H9 (cell line): ENCODE measurements at regions not wholly inside any gene's neighbourhood (a gene's known extent, or its start where the extent isn't known, plus 50 kb on each side); places are given as distances from the start of the nearest gene placed in this dataset.

ENCODE experiments used
- DNase-seq: peaks from one replicate; pipeline ENCODE4 v3.0.0-alpha.2; 2017
- H2AFZ ChIP-seq: one replicate; pipeline ENCODE4 v1.6.1; 2013; ENCODE audit warnings: mild to moderate bottlenecking, low read length, control low read depth, moderate library complexity
- H2AK5ac ChIP-seq: 2 replicates; pipeline ENCODE4 v1.6.1; 2013; ENCODE audit warnings: low read length, control low read depth, mixed read lengths; ENCODE audit not compliant: insufficient read length
- H2BK120ac ChIP-seq: one replicate; pipeline ENCODE4 v1.6.1; 2013; ENCODE audit warnings: low read depth, mild to moderate bottlenecking, low read length, control low read depth, inconsistent platforms; ENCODE audit not compliant: poor library complexity, severe bottlenecking
- H2BK12ac ChIP-seq: 2 replicates; pipeline ENCODE4 v1.6.1; 2013; ENCODE audit warnings: low read length, control low read depth, mixed read lengths, low read depth; ENCODE audit not compliant: insufficient read length
- H2BK15ac ChIP-seq: 2 replicates; pipeline ENCODE4 v1.6.1; 2013; ENCODE audit warnings: low read depth, low read length, control low read depth
- H2BK20ac ChIP-seq: one replicate; pipeline ENCODE4 v1.6.1; 2013; ENCODE audit warnings: low read depth, mild to moderate bottlenecking, low read length, control low read depth, inconsistent platforms; ENCODE audit not compliant: poor library complexity, severe bottlenecking
- H2BK5ac ChIP-seq: 2 replicates; pipeline ENCODE4 v1.6.1; 2013; ENCODE audit warnings: low read length, control low read depth, mixed read lengths; ENCODE audit not compliant: insufficient read length
- H3K14ac ChIP-seq: 2 replicates; pipeline ENCODE4 v1.6.1; 2013; ENCODE audit warnings: low read length, control low read depth; ENCODE audit not compliant: insufficient read depth
- H3K18ac ChIP-seq: 2 replicates; pipeline ENCODE4 v1.6.1; 2013; ENCODE audit warnings: low read depth, mild to moderate bottlenecking, mixed read lengths, low read length, control low read depth; ENCODE audit not compliant: insufficient read length
- H3K23ac ChIP-seq: 2 replicates; pipeline ENCODE4 v1.6.1; 2013; ENCODE audit warnings: low read length, control low read depth, mixed read lengths, low read depth; ENCODE audit not compliant: insufficient read length
- H3K23me2 ChIP-seq: 2 replicates; pipeline ENCODE4 v1.6.1; 2013; ENCODE audit warnings: low read depth, mild to moderate bottlenecking, mixed read lengths, low read length, control low read depth; ENCODE audit not compliant: insufficient read length, poor library complexity, severe bottlenecking
- H3K27ac ChIP-seq: 2 replicates; pipeline ENCODE4 v1.5.1; 2013; ENCODE audit warnings: low read length, control low read depth, mixed read lengths, low read depth; ENCODE audit not compliant: insufficient read length
- H3K27me3 ChIP-seq: 2 replicates; pipeline ENCODE4 v1.6.1; 2013; ENCODE audit warnings: low read length, control low read depth, inconsistent platforms; ENCODE audit not compliant: insufficient read depth
- H3K4ac ChIP-seq: 2 replicates; pipeline ENCODE4 v1.6.1; 2013; ENCODE audit warnings: low read depth, mild to moderate bottlenecking, control low read depth, inconsistent platforms, low read length, moderate library complexity
- H3K4me1 ChIP-seq: 2 replicates; pipeline ENCODE4 v1.6.1; 2013; ENCODE audit warnings: low read length, control low read depth, inconsistent platforms; ENCODE audit not compliant: insufficient read depth
- H3K4me2 ChIP-seq: 2 replicates; pipeline ENCODE4 v1.6.1; 2013; ENCODE audit warnings: low read length, control low read depth, mixed read lengths; ENCODE audit not compliant: insufficient read length, insufficient read depth
- H3K56ac ChIP-seq: 2 replicates; pipeline ENCODE4 v1.6.1; 2013; ENCODE audit warnings: low read depth, mild to moderate bottlenecking, mixed read lengths, low read length, control low read depth; ENCODE audit not compliant: insufficient read length
- H3K79me1 ChIP-seq: 2 replicates; pipeline ENCODE4 v1.6.1; 2013; ENCODE audit warnings: low read depth, mild to moderate bottlenecking, moderate library complexity, low read length, control low read depth, inconsistent platforms; ENCODE audit not compliant: insufficient read depth, poor library complexity, severe bottlenecking
- H3K79me2 ChIP-seq: 2 replicates; pipeline ENCODE4 v1.6.1; 2013; ENCODE audit warnings: low read length, control low read depth, inconsistent platforms; ENCODE audit not compliant: insufficient read depth
- H3K9ac ChIP-seq: 2 replicates; pipeline ENCODE4 v1.6.1; 2013; ENCODE audit warnings: low read length, control low read depth, mixed read lengths; ENCODE audit not compliant: insufficient read length; ENCODE audit errors: extremely low read depth
- H3K9me3 ChIP-seq: one replicate; pipeline ENCODE4 v1.6.1; 2013; ENCODE audit warnings: low read depth, low read length, inconsistent platforms; ENCODE audit not compliant: control insufficient read depth
- H3T11ph ChIP-seq: one replicate; pipeline ENCODE4 v1.6.1; 2013; ENCODE audit warnings: mild to moderate bottlenecking, low read length, control low read depth, inconsistent platforms
- H4K20me1 ChIP-seq: one replicate; pipeline ENCODE4 v1.6.1; 2013; ENCODE audit not compliant: control insufficient read depth, insufficient read length, insufficient read depth
- H4K5ac ChIP-seq: 2 replicates; pipeline ENCODE4 v1.6.1; 2013; ENCODE audit warnings: low read depth, mild to moderate bottlenecking, mixed read lengths, low read length, control low read depth; ENCODE audit not compliant: insufficient read length
- H4K8ac ChIP-seq: replicated peaks from 2 replicates; pipeline ENCODE4 v1.6.1; 2013; ENCODE audit warnings: low read length, control low read depth, mixed read lengths, low read depth; ENCODE audit not compliant: insufficient read length
- H4K91ac ChIP-seq: 2 replicates; pipeline ENCODE4 v1.6.1; 2013; ENCODE audit warnings: low read depth, mild to moderate bottlenecking, moderate library complexity, mixed read lengths, low read length, control low read depth; ENCODE audit not compliant: insufficient read length
- H3K27ac Mint-ChIP-seq, 3 experiments: 2 replicates in 2 of 3; 3 replicates in 1 of 3; pipeline ENCODE4 v1.8.0; 2020 to 2021; ENCODE audit warnings: mixed read lengths in 3 of 3, mild to moderate bottlenecking in 1 of 3, moderate library complexity in 1 of 3
- H3K27me3 Mint-ChIP-seq: 2 replicates; pipeline ENCODE4 v1.8.0; 2021; ENCODE audit warnings: low read depth, mild to moderate bottlenecking, moderate library complexity, mixed read lengths
- H3K36me3 Mint-ChIP-seq, 3 experiments: 2 replicates in 2 of 3; 3 replicates in 1 of 3; pipeline ENCODE4 v1.8.0; 2020 to 2021; ENCODE audit warnings: low read depth in 3 of 3, mixed read lengths in 3 of 3; ENCODE audit not compliant: insufficient read depth in 1 of 3
- H3K4me1 Mint-ChIP-seq, 2 experiments: 2 replicates each; pipeline ENCODE4 v1.8.0; 2020; ENCODE audit warnings: mixed read lengths in 2 of 2
- H3K4me3 Mint-ChIP-seq, 2 experiments: 2 replicates in 1 of 2; 3 replicates in 1 of 2; pipeline ENCODE4 v1.8.0; 2020 to 2021; ENCODE audit warnings: mild to moderate bottlenecking in 2 of 2, mixed read lengths in 2 of 2, moderate library complexity in 1 of 2
- H3K9me3 Mint-ChIP-seq, 2 experiments: 2 replicates in 1 of 2; 3 replicates in 1 of 2; pipeline ENCODE4 v1.8.0; 2020; ENCODE audit warnings: mild to moderate bottlenecking in 2 of 2, mixed read lengths in 2 of 2, moderate library complexity in 1 of 2
- WGBS: extraction: QIAGEN DNeasy Blood & Tissue Kit; methylation state at CpG from one replicate; pipeline ENCODE4 v1.1.7; 2013; ENCODE audit warnings: missing lambda C conversion rate, low lambda C conversion rate, mixed read lengths; ENCODE audit not compliant: insufficient read length; ENCODE audit errors: extremely low coverage; 5-methylcytosine and 5-hydroxymethylcytosine counted together
- TF ChIP-seq, protein P1 (sequence below): fragments of 200-600 bp; sonication (generic); conservative IDR thresholded peaks from 3 replicates; pipeline ENCODE4 v1.8.0; 2021; ENCODE audit warnings: antibody characterized with exemption, mild to moderate bottlenecking

DNA sequence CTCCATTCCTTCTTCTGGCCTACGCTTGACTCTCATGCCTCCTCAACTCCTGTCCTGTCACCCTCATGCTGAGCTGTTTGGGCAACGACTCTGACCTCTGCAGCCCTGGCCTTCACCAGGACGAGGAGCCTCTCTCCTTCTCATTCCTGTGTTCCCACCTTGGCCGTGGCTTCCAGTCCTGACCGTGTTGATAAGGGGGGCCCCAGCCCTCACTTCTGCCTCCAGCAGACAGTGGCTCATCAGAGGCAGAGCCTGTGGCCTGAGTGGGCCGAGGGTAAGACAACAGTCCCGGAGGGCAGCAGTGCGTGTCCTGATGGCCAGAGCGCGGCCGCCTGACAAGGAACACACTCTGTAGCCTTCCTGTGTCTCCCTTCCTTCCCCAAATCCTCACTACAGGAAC, 61.7 kb upstream of the UBE3C start:
- Histone ChIP-seq H2BK20ac (no peak overlapping the region), H2BK15ac (no peak overlapping the region), H2AFZ (no peak overlapping the region), H3T11ph (no peak overlapping the region), H3K4me2 (no peak overlapping the region), H2BK120ac (no peak overlapping the region), H3K23me2 (peaks cover 10% of the 10 kb centered on the region), H3K4ac (no peak overlapping the region), H4K8ac (no peak overlapping the region), H3K27ac (no peak overlapping the region), H3K4me1 (no peaks in the 10 kb centered on the region), H3K23ac (no peak overlapping the region), H3K9me3 (no peaks in the 10 kb centered on the region), H2BK5ac (no peak overlapping the region), H4K5ac (no peak overlapping the region), H3K56ac (no peak overlapping the region), H3K79me2 (no peaks in the 10 kb centered on the region), H3K27me3 (peaks cover 2% of the 10 kb centered on the region; the same call in 1 of the 2 replicates), H2AK5ac (no peak overlapping the region), H4K91ac (no peak overlapping the region), H3K14ac (no peak overlapping the region), H4K20me1 (no peaks in the 10 kb centered on the region), H3K9ac (no peak overlapping the region), H2BK12ac (no peak overlapping the region), H3K18ac (no peak overlapping the region), H3K79me1 (no peaks in the 10 kb centered on the region)
- H3K9me3 Mint-ChIP-seq = 0 out of 5 replicates have a peak, but pooled peaks cover 0 to 1% of the 10 kb centered on the region in 2 experiments
- no CpG with 5 or more reads among the region's 11 CpGs for WGBS
- peaks cover 71% of the 10 kb centered on the region for H3K27me3 Mint-ChIP-seq
- no peak overlapping the region for H3K27ac Mint-ChIP-seq
- H3K4me1 Mint-ChIP-seq = peaks cover 8 to 12% of the 10 kb centered on the region in 2 experiments; a peak in 2 of 4 replicates
- H3K4me3 Mint-ChIP-seq = no peak overlapping the region
- H3K36me3 Mint-ChIP-seq = no peaks in the 10 kb centered on the region
- DNase-seq = no peak
- TF ChIP-seq, protein P1, sequence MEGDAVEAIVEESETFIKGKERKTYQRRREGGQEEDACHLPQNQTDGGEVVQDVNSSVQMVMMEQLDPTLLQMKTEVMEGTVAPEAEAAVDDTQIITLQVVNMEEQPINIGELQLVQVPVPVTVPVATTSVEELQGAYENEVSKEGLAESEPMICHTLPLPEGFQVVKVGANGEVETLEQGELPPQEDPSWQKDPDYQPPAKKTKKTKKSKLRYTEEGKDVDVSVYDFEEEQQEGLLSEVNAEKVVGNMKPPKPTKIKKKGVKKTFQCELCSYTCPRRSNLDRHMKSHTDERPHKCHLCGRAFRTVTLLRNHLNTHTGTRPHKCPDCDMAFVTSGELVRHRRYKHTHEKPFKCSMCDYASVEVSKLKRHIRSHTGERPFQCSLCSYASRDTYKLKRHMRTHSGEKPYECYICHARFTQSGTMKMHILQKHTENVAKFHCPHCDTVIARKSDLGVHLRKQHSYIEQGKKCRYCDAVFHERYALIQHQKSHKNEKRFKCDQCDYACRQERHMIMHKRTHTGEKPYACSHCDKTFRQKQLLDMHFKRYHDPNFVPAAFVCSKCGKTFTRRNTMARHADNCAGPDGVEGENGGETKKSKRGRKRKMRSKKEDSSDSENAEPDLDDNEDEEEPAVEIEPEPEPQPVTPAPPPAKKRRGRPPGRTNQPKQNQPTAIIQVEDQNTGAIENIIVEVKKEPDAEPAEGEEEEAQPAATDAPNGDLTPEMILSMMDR = no peak
